ENCODE measurements at regions not wholly inside any gene's neighbourhood (a gene's known extent, or its start where the extent isn't known, plus 50 kb on each side); places are given as distances from the start of the nearest gene placed in this dataset.

- no peak for TF ChIP-seq POLR2A (IDR thresholded peaks at IDR 0.05)
- no peak for TF ChIP-seq CTCF (IDR thresholded peaks at IDR 0.05)
Observed at GRCh38 chr7:10117815-10118214, 855.9 kb upstream of the PHF14 start.
